GM10248 (cell line): ENCODE measurements at regions not wholly inside any gene's neighbourhood (a gene's known extent, or its start where the extent isn't known, plus 50 kb on each side); places are given as distances from the start of the nearest gene placed in this dataset.

Experiments used
- CTCF ChIA-PET: fragments of 300-600 bp; sonication (Branson Sonifier 250); formaldehyde crosslinking; extraction: SDS; loops from one replicate; lab custom pipeline; 2021; ENCODE audit warnings: antibody characterized with exemption; lab: Yijun Ruan, JAX
- POLR2A ChIA-PET: fragments of 350-650 bp; sonication (Branson Sonifier 250); formaldehyde crosslinking; extraction: SDS; loops from one replicate; lab custom pipeline; 2020; ENCODE audit warnings: antibody characterized with exemption; lab: Yijun Ruan, JAX
- DNase-seq: peaks from one replicate; pipeline ENCODE4 v3.0.0; 2012; ENCODE audit errors: extremely low spot score
- TF ChIP-seq, protein P1 (sequence below): IDR thresholded peaks from 2 replicates; pipeline ENCODE4 v1.5.1; 2012; ENCODE audit warnings: mild to moderate bottlenecking, low read depth; ENCODE audit errors: extremely low read depth, missing control alignments, control extremely low read depth

DNA sequence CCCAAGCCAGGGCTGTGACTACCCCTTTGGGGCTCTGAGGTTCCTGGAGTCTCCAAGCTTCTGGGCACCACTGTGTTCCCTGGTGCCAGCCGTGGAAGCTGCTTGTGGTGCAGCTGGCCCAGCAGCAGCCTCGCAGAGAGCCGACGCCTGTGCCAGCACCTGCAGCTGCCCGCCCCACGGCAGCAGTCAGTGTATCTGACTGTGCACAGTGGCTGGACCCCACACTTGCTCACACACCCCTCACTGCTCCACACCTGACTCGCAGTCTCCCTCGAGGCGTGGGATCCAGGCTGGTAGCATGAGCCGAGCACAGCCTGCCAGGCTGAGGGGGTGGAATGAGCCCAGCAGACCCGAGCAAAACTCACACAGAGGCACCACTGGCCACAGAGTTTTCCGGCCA is 325.2 kb downstream of the PCNX1 start:
- ChIA-PET CTCF (no interaction called here), POLR2A (interaction anchor here (0.6 to 1.0 kb wide), 2 partner anchors 133 to 601 kb away, joined by 3 read pairs; no protein-coding TSS in a partner anchor)
- no peak for DNase-seq
- TF ChIP-seq, protein P1, sequence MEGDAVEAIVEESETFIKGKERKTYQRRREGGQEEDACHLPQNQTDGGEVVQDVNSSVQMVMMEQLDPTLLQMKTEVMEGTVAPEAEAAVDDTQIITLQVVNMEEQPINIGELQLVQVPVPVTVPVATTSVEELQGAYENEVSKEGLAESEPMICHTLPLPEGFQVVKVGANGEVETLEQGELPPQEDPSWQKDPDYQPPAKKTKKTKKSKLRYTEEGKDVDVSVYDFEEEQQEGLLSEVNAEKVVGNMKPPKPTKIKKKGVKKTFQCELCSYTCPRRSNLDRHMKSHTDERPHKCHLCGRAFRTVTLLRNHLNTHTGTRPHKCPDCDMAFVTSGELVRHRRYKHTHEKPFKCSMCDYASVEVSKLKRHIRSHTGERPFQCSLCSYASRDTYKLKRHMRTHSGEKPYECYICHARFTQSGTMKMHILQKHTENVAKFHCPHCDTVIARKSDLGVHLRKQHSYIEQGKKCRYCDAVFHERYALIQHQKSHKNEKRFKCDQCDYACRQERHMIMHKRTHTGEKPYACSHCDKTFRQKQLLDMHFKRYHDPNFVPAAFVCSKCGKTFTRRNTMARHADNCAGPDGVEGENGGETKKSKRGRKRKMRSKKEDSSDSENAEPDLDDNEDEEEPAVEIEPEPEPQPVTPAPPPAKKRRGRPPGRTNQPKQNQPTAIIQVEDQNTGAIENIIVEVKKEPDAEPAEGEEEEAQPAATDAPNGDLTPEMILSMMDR: no peak

DNA sequence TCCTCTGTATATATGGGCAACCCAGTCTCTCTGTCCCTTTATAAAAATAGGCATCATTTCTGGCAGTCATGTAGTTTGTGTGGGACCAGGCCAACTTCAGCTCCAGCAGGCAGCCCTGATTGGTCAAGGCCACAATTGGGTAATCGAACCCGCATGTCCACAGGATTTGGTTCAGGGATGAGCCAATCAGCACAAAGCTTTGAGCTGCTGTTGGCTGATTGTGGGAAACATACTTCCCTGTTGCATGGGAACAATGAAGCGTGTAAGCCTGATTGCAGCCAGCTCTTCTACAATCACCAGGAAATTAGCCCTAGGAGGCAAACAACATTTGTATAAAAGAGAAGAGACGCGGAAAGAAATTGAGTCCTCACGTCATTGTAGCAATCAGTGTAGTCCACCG is 328.6 kb downstream of the PCNX1 start:
- TF ChIP-seq, protein P1: no peak
- CTCF ChIA-PET: interaction anchor here (1.6 kb wide), 1 partner anchor 97 kb away, joined by 4 read pairs; no protein-coding TSS in a partner anchor
- POLR2A ChIA-PET: no interaction called here
- no peak for DNase-seq

DNA sequence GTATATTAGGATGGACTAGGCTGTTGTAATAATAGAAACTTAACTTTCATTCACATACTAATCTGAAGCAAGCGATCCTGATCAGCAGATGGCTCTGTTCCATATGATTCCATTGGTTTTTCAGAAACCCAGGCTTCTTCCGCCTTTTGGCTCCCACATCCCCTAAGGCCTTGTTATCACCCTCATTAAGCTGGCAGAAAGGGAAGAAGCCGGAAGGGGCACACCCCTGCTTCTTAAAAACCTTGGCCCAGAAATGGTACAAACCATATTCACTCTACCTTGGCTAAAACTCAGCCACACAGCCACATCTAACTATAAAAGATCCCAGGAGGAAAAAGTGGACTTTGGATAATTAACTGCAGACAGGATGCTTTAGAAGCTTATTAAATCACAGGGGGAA is 329.2 kb downstream of the PCNX1 start:
- DNase-seq: no peak
- CTCF ChIA-PET: interaction anchor here (1.2 to 1.6 kb wide), 2 partner anchors 21 to 98 kb away, joined by 3 to 4 read pairs; no protein-coding TSS in a partner anchor
- TF ChIP-seq, protein P1: no peak
- POLR2A ChIA-PET: no interaction called here

DNA sequence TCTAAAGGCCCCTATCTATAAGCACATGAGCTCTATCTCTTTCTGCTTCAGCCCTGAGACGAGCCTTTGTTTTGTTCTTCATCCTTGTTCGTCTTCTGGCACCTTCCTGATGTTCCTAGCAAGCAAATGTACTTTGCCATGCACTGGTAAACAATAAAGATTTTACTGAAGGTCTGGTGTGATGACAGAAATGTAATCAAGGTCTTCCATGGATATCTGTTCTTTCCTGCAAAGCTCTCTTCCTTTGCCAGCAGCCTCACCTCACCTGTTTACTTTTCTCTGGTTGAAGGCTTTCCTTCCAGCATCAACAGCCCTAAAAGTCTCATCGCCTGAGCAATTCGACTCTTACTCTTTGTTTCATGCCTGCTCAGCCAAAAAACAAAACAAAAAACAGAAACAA is 330.3 kb downstream of the PCNX1 start:
- ChIA-PET POLR2A (no interaction called here), CTCF (interaction anchor here (0.7 kb wide), 1 partner anchor 12 kb away, joined by 3 read pairs; no protein-coding TSS in a partner anchor)
- TF ChIP-seq, protein P1: no peak
- DNase-seq: no peak

DNA sequence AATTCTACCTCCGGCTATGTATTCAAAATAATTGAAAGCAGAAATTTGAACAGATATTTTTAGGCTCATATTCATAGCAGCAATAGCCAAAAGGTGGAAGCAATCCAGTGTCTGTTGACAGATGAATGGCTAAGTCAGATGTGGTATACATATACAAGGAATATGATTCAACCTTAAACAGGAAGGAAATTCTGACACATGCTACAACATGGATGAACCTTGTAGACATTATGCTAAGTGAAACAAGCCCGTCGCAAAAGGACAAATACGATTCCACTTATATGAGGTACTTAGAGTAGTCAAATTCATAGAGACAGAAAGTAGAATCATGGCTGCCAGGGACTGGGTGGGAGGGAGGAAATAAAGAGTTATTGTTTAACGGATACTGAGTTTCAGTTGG is 331.6 kb downstream of the PCNX1 start:
- CTCF ChIA-PET: no interaction called here

DNA sequence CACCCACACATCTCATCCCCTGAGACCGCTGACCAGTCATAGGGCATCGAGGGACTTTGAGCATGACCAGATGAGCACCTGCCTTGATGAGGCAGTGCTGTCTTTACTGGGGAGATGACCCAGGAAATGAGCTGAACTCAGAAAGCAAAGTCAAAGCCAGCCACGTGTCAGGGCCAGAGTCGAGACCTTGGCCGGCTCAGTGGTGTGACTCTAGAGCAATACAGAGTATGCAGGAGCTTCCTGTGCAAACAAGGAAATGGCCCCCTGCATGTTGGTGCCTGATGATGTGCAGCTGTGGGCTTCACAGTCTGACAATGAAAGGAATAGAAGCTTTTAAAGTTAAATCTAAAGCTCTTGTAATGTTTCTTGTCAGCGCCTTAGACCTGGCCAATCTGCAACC is 332.9 kb downstream of the PCNX1 start:
- no peak for DNase-seq
- TF ChIP-seq, protein P1: no peak
- ChIA-PET CTCF (no interaction called here), POLR2A (no interaction called here)

More for the DNA sequence above, 331.6 kb downstream of the PCNX1 start:
- POLR2A ChIA-PET: no interaction called here
- no peak for DNase-seq
- TF ChIP-seq, protein P1: no peak
